DOHH2 (cell line): ENCODE measurements at regions not wholly inside any gene's neighbourhood (a gene's known extent, or its start where the extent isn't known, plus 50 kb on each side); places are given as distances from the start of the nearest gene placed in this dataset.

Experiments used
- H3F3A ChIP-seq: fragments of 200-600 bp; sonication (generic), shearing (Covaris generic); 2 replicates; pipeline ENCODE4 v1.6.0; 2016; ENCODE audit warnings: antibody characterized with exemption, mild to moderate bottlenecking; ENCODE audit not compliant: control insufficient read depth, insufficient read depth
- H3K27ac ChIP-seq: fragments of 200-600 bp; sonication (generic); 2 replicates; pipeline ENCODE4 v1.5.1; 2014; ENCODE audit warnings: low read depth, mild to moderate bottlenecking, low read length, moderate library complexity
- H3K27me3 ChIP-seq: fragments of 200-600 bp; sonication (generic); 2 replicates; pipeline ENCODE4 v1.6.1; 2014; ENCODE audit warnings: mild to moderate bottlenecking, low read length, mixed read lengths; ENCODE audit not compliant: control insufficient read depth
- H3K36me3 ChIP-seq: fragments of 200-600 bp; sonication (generic); 2 replicates; pipeline ENCODE4 v1.6.1; 2014; ENCODE audit warnings: mild to moderate bottlenecking, low read length, moderate library complexity, mixed read lengths; ENCODE audit not compliant: control insufficient read depth
- H3K4me1 ChIP-seq: fragments of 200-600 bp; sonication (generic); 2 replicates; pipeline ENCODE4 v1.6.1; 2014; ENCODE audit warnings: mild to moderate bottlenecking, low read length, mixed read lengths; ENCODE audit not compliant: control insufficient read depth
- H3K4me2 ChIP-seq: fragments of 200-600 bp; sonication (generic); 2 replicates; pipeline ENCODE4 v1.6.0; 2014; ENCODE audit warnings: mild to moderate bottlenecking, low read length, moderate library complexity
- H3K4me3 ChIP-seq: fragments of 200-600 bp; sonication (generic); 2 replicates; pipeline ENCODE4 v1.5.1; 2014; ENCODE audit warnings: mild to moderate bottlenecking, low read length, mixed read lengths
- H3K79me2 ChIP-seq: fragments of 200-600 bp; sonication (generic); 2 replicates; pipeline ENCODE4 v1.6.1; 2014; ENCODE audit warnings: mild to moderate bottlenecking, low read length, mixed read lengths; ENCODE audit not compliant: control insufficient read depth
- H3K9me2 ChIP-seq: fragments of 200-600 bp; sonication (generic); replicated peaks from 2 replicates; pipeline ENCODE4 v1.6.1; 2014; ENCODE audit warnings: mild to moderate bottlenecking, low read length, mixed read lengths; ENCODE audit not compliant: control insufficient read depth
- H3K9me3 ChIP-seq: fragments of 200-600 bp; sonication (generic); 2 replicates; pipeline ENCODE4 v1.6.1; 2014; ENCODE audit warnings: antibody characterized with exemption, low read length, mixed read lengths; ENCODE audit not compliant: control insufficient read depth, insufficient read depth
- H4K20me1 ChIP-seq: fragments of 200-600 bp; sonication (generic); 2 replicates; pipeline ENCODE4 v1.6.0; 2014; ENCODE audit warnings: low read depth, mild to moderate bottlenecking, antibody characterized with exemption, low read length, moderate library complexity; ENCODE audit not compliant: control insufficient read depth, insufficient read depth
- EZH2phosphoT487 ChIP-seq: fragments of 200-600 bp; sonication (generic); IDR thresholded peaks from 2 replicates; pipeline ENCODE4 v1.6.1; 2017; ENCODE audit warnings: borderline replicate concordance, mild to moderate bottlenecking, antibody characterized with exemption, low read length, moderate library complexity, mixed read lengths
- TF ChIP-seq, protein P1 (sequence below): fragments of 200-600 bp; sonication (generic); IDR thresholded peaks from one replicate; pipeline ENCODE4 v1.5.1; 2014; ENCODE audit warnings: antibody characterized with exemption, mild to moderate bottlenecking, low read depth, low read length; ENCODE audit not compliant: poor library complexity, severe bottlenecking

DNA sequence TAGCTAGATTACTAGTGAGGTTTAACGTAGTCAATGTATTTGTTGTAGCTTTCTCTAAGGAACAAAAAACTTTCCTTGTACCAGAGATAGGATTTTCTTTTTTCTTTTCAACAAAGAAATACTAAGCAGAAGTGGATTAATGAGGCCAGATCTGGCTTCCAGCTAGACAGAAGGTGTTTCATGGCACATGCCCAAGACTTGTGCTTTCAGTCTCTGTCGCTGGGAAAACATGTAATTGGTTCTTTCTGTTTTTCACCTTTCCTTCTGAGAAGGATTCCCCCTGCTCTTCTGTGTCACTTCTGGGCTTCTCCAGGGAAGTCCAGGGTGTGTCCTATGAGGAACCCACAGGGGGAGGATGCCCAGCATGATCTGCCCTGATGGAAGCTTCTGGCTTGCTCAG, 492.2 kb downstream of the CCSER2 start:
- TF ChIP-seq, protein P1, sequence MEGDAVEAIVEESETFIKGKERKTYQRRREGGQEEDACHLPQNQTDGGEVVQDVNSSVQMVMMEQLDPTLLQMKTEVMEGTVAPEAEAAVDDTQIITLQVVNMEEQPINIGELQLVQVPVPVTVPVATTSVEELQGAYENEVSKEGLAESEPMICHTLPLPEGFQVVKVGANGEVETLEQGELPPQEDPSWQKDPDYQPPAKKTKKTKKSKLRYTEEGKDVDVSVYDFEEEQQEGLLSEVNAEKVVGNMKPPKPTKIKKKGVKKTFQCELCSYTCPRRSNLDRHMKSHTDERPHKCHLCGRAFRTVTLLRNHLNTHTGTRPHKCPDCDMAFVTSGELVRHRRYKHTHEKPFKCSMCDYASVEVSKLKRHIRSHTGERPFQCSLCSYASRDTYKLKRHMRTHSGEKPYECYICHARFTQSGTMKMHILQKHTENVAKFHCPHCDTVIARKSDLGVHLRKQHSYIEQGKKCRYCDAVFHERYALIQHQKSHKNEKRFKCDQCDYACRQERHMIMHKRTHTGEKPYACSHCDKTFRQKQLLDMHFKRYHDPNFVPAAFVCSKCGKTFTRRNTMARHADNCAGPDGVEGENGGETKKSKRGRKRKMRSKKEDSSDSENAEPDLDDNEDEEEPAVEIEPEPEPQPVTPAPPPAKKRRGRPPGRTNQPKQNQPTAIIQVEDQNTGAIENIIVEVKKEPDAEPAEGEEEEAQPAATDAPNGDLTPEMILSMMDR, result no peak
- TF ChIP-seq EZH2phosphoT487, result no peak
- Histone ChIP-seq H3K4me1 (no peaks in the 10 kb centered on the region), H3K27ac (no peak overlapping the region), H3F3A (no peaks in the 10 kb centered on the region), H3K79me2 (no peaks in the 10 kb centered on the region), H3K27me3 (no peaks in the 10 kb centered on the region), H3K4me3 (no peak overlapping the region), H4K20me1 (no peaks in the 10 kb centered on the region), H3K36me3 (no peaks in the 10 kb centered on the region), H3K4me2 (no peak overlapping the region), H3K9me3 (no peaks in the 10 kb centered on the region), H3K9me2 (no peaks in the 10 kb centered on the region)

DNA sequence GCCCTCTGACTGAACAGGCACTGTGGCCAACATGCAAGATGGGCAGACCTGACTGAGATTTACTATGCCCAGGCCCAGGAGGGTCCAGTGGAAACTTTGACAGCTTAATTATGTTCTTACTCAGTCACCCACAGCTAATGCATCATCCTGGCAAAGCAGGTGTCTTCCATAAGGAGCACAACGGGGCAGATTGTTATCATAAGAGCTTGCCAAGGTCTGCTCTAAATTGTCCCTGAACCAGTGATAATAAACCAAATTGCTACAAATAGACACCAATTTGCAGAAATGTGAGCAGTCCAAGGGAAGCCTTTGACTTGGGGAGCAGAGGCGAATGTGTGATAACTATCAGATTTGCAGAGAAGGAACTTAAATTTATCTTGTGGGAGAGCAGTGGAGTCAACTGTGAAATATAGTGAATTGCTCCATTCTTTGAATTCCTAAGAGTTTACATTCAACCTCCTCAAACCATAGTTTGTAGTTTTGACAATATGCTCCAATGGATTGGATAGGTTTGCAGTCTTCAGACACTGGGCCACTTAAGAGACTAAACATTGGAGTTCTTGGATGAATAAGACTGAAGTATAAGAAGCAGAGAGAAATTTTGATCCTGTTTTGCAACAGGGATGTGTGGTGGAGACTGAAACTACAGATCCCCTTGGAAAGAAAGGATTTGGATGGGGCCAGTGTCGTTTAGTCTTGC, 494.7 kb downstream of the CCSER2 start:
- H3K9me3 ChIP-seq, result no peaks in the 10 kb centered on the region
- H3K4me1 ChIP-seq, result no peaks in the 10 kb centered on the region
- no peak overlapping the region for H3K27ac ChIP-seq
- H3F3A ChIP-seq, result no peaks in the 10 kb centered on the region
- no peaks in the 10 kb centered on the region for H3K36me3 ChIP-seq
- TF ChIP-seq, protein P1, result no peak
- no peak for TF ChIP-seq EZH2phosphoT487
- H3K9me2 ChIP-seq, result no peaks in the 10 kb centered on the region
- H3K4me2 ChIP-seq, result no peak overlapping the region
- H3K27me3 ChIP-seq, result no peaks in the 10 kb centered on the region; the same call in 1 of the 2 replicates
- H4K20me1 ChIP-seq, result no peaks in the 10 kb centered on the region
- H3K79me2 ChIP-seq, result no peaks in the 10 kb centered on the region
- H3K4me3 ChIP-seq, result no peak overlapping the region

DNA sequence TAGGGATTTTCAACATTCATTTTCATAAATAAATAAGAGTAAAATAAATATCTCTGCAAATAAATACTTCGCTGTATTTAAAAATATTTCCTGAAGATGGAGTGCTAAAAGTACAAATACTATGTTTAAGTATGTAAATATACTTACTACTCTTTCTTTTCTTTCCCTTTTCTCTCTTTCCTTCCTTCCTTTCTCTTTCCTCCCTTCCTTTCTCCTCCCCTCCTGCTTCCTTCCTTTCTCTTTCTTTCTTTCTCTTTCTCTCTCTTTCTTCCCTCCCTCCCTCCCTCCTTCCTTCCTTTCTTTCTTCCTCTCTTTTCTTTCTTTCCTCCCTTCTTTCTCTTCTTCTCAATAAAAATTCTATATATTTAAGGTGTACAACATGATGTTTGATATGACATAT, 496.1 kb downstream of the CCSER2 start:
- no peaks in the 10 kb centered on the region; the same call in 1 of the 2 replicates for H3K27me3 ChIP-seq
- H3K4me1 ChIP-seq, result no peaks in the 10 kb centered on the region
- no peaks in the 10 kb centered on the region for H3K9me2 ChIP-seq
- H3K36me3 ChIP-seq, result no peaks in the 10 kb centered on the region
- no peaks in the 10 kb centered on the region for H4K20me1 ChIP-seq
- no peaks in the 10 kb centered on the region for H3F3A ChIP-seq
- TF ChIP-seq, protein P1, result no peak
- no peak for TF ChIP-seq EZH2phosphoT487
- no peak overlapping the region for H3K4me3 ChIP-seq
- H3K79me2 ChIP-seq, result no peaks in the 10 kb centered on the region
- H3K9me3 ChIP-seq, result no peaks in the 10 kb centered on the region
- no peak overlapping the region for H3K4me2 ChIP-seq
- no peak overlapping the region for H3K27ac ChIP-seq
